Mesendoderm (in vitro differentiated cells): ENCODE measurements at regions not wholly inside any gene's neighbourhood (a gene's known extent, or its start where the extent isn't known, plus 50 kb on each side); places are given as distances from the start of the nearest gene placed in this dataset.

Source experiments
- DNase-seq: peaks from one replicate; pipeline ENCODE4 v3.0.0; 2013
- H2AK5ac ChIP-seq: 2 replicates; pipeline ENCODE4 v1.6.1; 2013; ENCODE audit warnings: low read length, inconsistent platforms
- H2BK120ac ChIP-seq: 2 replicates; pipeline ENCODE4 v1.6.1; 2013; ENCODE audit warnings: low read depth, mild to moderate bottlenecking, low read length, moderate library complexity, mixed read lengths
- H2BK15ac ChIP-seq: replicated peaks from 2 replicates; pipeline ENCODE4 v1.6.1; 2013; ENCODE audit warnings: low read depth, mild to moderate bottlenecking, moderate library complexity
- H2BK5ac ChIP-seq: 2 replicates; pipeline ENCODE4 v1.6.1; 2013; ENCODE audit warnings: low read length, inconsistent platforms
- H3K18ac ChIP-seq: 2 replicates; pipeline ENCODE4 v1.6.1; 2013; ENCODE audit warnings: mild to moderate bottlenecking, low read length, mixed read lengths
- H3K23ac ChIP-seq: one replicate; pipeline ENCODE4 v1.6.1; 2013; ENCODE audit warnings: low read length
- H3K27ac ChIP-seq: 2 replicates; pipeline ENCODE4 v1.5.1; 2013; ENCODE audit warnings: low read depth, mild to moderate bottlenecking, inconsistent platforms, low read length, moderate library complexity
- H3K27me3 ChIP-seq: 2 replicates; pipeline ENCODE4 v1.6.1; 2013; ENCODE audit warnings: low read length, control low read depth, mild to moderate bottlenecking, inconsistent platforms; ENCODE audit not compliant: insufficient read depth, poor library complexity
- H3K36me3 ChIP-seq: 2 replicates; pipeline ENCODE4 v1.6.1; 2013; ENCODE audit warnings: low read length, inconsistent platforms; ENCODE audit not compliant: control insufficient read depth, insufficient read depth
- H3K4ac ChIP-seq: one replicate; pipeline ENCODE4 v1.6.1; 2013; ENCODE audit warnings: low read depth, mild to moderate bottlenecking, low read length, moderate library complexity
- H3K4me1 ChIP-seq: 2 replicates; pipeline ENCODE4 v1.6.1; 2013; ENCODE audit warnings: low read depth, low read length, inconsistent platforms; ENCODE audit not compliant: control insufficient read depth
- H3K4me2 ChIP-seq: 2 replicates; pipeline ENCODE4 v1.6.1; 2013; ENCODE audit warnings: low read length
- H3K4me3 ChIP-seq: 2 replicates; pipeline ENCODE4 v1.5.1; 2013; ENCODE audit warnings: mild to moderate bottlenecking, low read length
- H3K56ac ChIP-seq: one replicate; pipeline ENCODE4 v1.6.1; 2013; ENCODE audit warnings: low read length
- H3K79me1 ChIP-seq: 2 replicates; pipeline ENCODE4 v1.6.1; 2013; ENCODE audit warnings: low read length, inconsistent platforms
- H3K79me2 ChIP-seq: 2 replicates; pipeline ENCODE4 v1.6.1; 2013; ENCODE audit warnings: mild to moderate bottlenecking, low read length; ENCODE audit not compliant: control insufficient read depth, insufficient read depth
- H3K9ac ChIP-seq: 2 replicates; pipeline ENCODE4 v1.6.1; 2013; ENCODE audit warnings: low read length, inconsistent platforms
- H4K5ac ChIP-seq: one replicate; pipeline ENCODE4 v1.6.1; 2013; ENCODE audit warnings: low read length
- H4K8ac ChIP-seq: one replicate; pipeline ENCODE4 v1.6.1; 2013; ENCODE audit warnings: low read depth, mild to moderate bottlenecking, control low read depth, low read length, moderate library complexity
- WGBS: extraction: QIAGEN DNeasy Blood & Tissue Kit; methylation state at CpG from one replicate; pipeline ENCODE4 v1.1.7; 2013; ENCODE audit warnings: low lambda C conversion rate, missing lambda C conversion rate; ENCODE audit not compliant: insufficient coverage; ENCODE audit errors: extremely low coverage; 5-methylcytosine and 5-hydroxymethylcytosine counted together

- no peak overlapping the region for H3K18ac ChIP-seq
- H3K27me3 ChIP-seq, result no peaks in the 10 kb centered on the region
- H2BK5ac ChIP-seq, result no peak overlapping the region
- H2AK5ac ChIP-seq, result no peak overlapping the region
- H3K4me3 ChIP-seq, result no peak overlapping the region
- no peaks in the 10 kb centered on the region for H3K79me2 ChIP-seq
- H3K4ac ChIP-seq, result no peak overlapping the region
- no peak overlapping the region for H3K23ac ChIP-seq
- no peaks in the 10 kb centered on the region for H3K4me1 ChIP-seq
- no CpG with 5 or more reads among the region's 7 CpGs for WGBS
- H3K4me2 ChIP-seq, result no peak overlapping the region
- no peaks in the 10 kb centered on the region for H3K79me1 ChIP-seq
- DNase-seq, result no peak
- H2BK15ac ChIP-seq, result no peak overlapping the region
- H4K8ac ChIP-seq, result no peak overlapping the region
- no peak overlapping the region for H2BK120ac ChIP-seq
- no peaks in the 10 kb centered on the region for H3K36me3 ChIP-seq
- no peak overlapping the region for H3K9ac ChIP-seq
- H3K56ac ChIP-seq, result no peak overlapping the region
- no peak overlapping the region for H4K5ac ChIP-seq
- H3K27ac ChIP-seq, result no peak overlapping the region
Measured at GRCh38 chr1:234943836-234944402, 184.7 kb downstream of the TOMM20 start.

GRCh38 chr1:234942879-234943506, 185.6 kb downstream of the TOMM20 start:
- no CpG with 5 or more reads among the region's 5 CpGs for WGBS
- DNase-seq, result no peak
- no peak overlapping the region for H2AK5ac ChIP-seq

GRCh38 chr1:234942012-234942332, 186.7 kb downstream of the TOMM20 start:
- H2BK120ac ChIP-seq, result no peak overlapping the region
- no peak overlapping the region for H2BK5ac ChIP-seq
- H3K36me3 ChIP-seq, result no peaks in the 10 kb centered on the region
- no peaks in the 10 kb centered on the region for H3K79me2 ChIP-seq
- H2BK15ac ChIP-seq, result no peak overlapping the region
- no peaks in the 10 kb centered on the region for H3K79me1 ChIP-seq
- no CpG with 5 or more reads among the region's 4 CpGs for WGBS
- H4K8ac ChIP-seq, result no peak overlapping the region
- H3K27ac ChIP-seq, result no peak overlapping the region
- H3K4ac ChIP-seq, result no peak overlapping the region
- H3K23ac ChIP-seq, result no peak overlapping the region
- DNase-seq, result no peak
- no peaks in the 10 kb centered on the region for H3K27me3 ChIP-seq
- no peak overlapping the region for H3K4me2 ChIP-seq
- H4K5ac ChIP-seq, result no peak overlapping the region
- no peak overlapping the region for H3K4me3 ChIP-seq
- no peak overlapping the region for H2AK5ac ChIP-seq
- H3K18ac ChIP-seq, result no peak overlapping the region
- no peaks in the 10 kb centered on the region for H3K4me1 ChIP-seq
- H3K9ac ChIP-seq, result no peak overlapping the region
- no peak overlapping the region for H3K56ac ChIP-seq

More at GRCh38 chr1:234942879-234943506, 185.6 kb downstream of the TOMM20 start:
- no peaks in the 10 kb centered on the region for H3K4me1 ChIP-seq
- no peak overlapping the region for H3K18ac ChIP-seq
- H3K4ac ChIP-seq, result no peak overlapping the region
- H3K4me2 ChIP-seq, result no peak overlapping the region
- no peak overlapping the region for H4K5ac ChIP-seq
- no peak overlapping the region for H2BK5ac ChIP-seq
- H3K27me3 ChIP-seq, result no peaks in the 10 kb centered on the region
- H3K27ac ChIP-seq, result no peak overlapping the region
- H3K56ac ChIP-seq, result no peak overlapping the region
- no peaks in the 10 kb centered on the region for H3K36me3 ChIP-seq
- H3K4me3 ChIP-seq, result no peak overlapping the region
- H3K79me1 ChIP-seq, result no peaks in the 10 kb centered on the region
- no peak overlapping the region for H3K23ac ChIP-seq
- H3K79me2 ChIP-seq, result no peaks in the 10 kb centered on the region
- H3K9ac ChIP-seq, result no peak overlapping the region
- no peak overlapping the region for H2BK120ac ChIP-seq
- no peak overlapping the region for H4K8ac ChIP-seq
- no peak overlapping the region for H2BK15ac ChIP-seq

- Histone ChIP-seq H3K23ac (no peak overlapping the region), H3K27ac (no peak overlapping the region), H3K36me3 (no peaks in the 10 kb centered on the region), H3K4me3 (no peak overlapping the region), H3K79me2 (no peaks in the 10 kb centered on the region), H3K79me1 (no peaks in the 10 kb centered on the region), H2BK120ac (no peak overlapping the region), H2AK5ac (no peak overlapping the region), H3K4me1 (no peaks in the 10 kb centered on the region), H3K4ac (no peak overlapping the region), H3K9ac (no peak overlapping the region), H3K56ac (no peak overlapping the region), H3K18ac (no peak overlapping the region), H2BK5ac (no peak overlapping the region), H3K27me3 (no peaks in the 10 kb centered on the region), H4K8ac (no peak overlapping the region), H3K4me2 (no peak overlapping the region), H2BK15ac (no peak overlapping the region), H4K5ac (no peak overlapping the region)
- no peak for DNase-seq
- WGBS, result no CpG with 5 or more reads among the region's 3 CpGs
Measured at GRCh38 chr1:234941321-234942011, 187.2 kb downstream of the TOMM20 start.

GRCh38 chr1:234940841-234941240, 187.8 kb downstream of the TOMM20 start:
- Histone ChIP-seq H3K27ac (no peak overlapping the region), H3K4me1 (no peaks in the 10 kb centered on the region), H3K79me1 (no peaks in the 10 kb centered on the region), H3K4me2 (no peak overlapping the region), H3K36me3 (no peaks in the 10 kb centered on the region), H4K5ac (no peak overlapping the region), H3K4ac (no peak overlapping the region), H3K9ac (no peak overlapping the region), H4K8ac (no peak overlapping the region), H2BK5ac (no peak overlapping the region), H2BK120ac (no peak overlapping the region), H3K79me2 (no peaks in the 10 kb centered on the region), H3K18ac (no peak overlapping the region), H3K4me3 (no peak overlapping the region), H3K56ac (no peak overlapping the region), H2BK15ac (no peak overlapping the region), H3K27me3 (no peaks in the 10 kb centered on the region), H3K23ac (no peak overlapping the region), H2AK5ac (no peak overlapping the region)
- no peak for DNase-seq
- WGBS, result no CpG with 5 or more reads among the region's 7 CpGs
